ENCODE measurements at regions not wholly inside any gene's neighbourhood (a gene's known extent, or its start where the extent isn't known, plus 50 kb on each side); places are given as distances from the start of the nearest gene placed in this dataset.

DNA sequence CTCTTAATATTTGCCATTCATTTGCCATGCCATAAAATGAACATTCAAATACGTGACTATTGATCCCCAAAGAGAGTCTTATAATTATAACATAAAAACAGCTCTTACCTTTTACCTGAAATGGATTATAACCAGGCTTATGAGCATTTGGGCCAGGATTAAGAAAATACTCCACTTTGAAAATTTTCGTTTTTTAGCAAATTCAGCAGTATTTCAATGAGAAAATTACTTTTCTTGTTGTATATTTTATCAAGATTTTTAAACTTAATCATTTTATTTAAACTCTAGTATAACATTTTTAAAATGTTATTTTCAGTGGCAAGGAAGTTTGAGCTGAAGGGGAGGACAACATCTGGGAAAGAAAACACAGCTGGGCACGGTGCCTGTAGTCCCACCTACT lies 59.0 kb upstream of the RAPGEF2 start:
- TF ChIP-seq, protein P1, sequence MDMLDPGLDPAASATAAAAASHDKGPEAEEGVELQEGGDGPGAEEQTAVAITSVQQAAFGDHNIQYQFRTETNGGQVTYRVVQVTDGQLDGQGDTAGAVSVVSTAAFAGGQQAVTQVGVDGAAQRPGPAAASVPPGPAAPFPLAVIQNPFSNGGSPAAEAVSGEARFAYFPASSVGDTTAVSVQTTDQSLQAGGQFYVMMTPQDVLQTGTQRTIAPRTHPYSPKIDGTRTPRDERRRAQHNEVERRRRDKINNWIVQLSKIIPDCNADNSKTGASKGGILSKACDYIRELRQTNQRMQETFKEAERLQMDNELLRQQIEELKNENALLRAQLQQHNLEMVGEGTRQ (IDR thresholded peaks at IDR 0.05; ENCODE audit: borderline replicate concordance, low read depth, low read length): no peak
- TF ChIP-seq USF1 (IDR thresholded peaks at IDR 0.05; ENCODE audit: borderline replicate concordance, low read depth): no peak
- no peak for TF ChIP-seq EP300 (IDR thresholded peaks at IDR 0.05; ENCODE audit: borderline replicate concordance in 1 of 2, low read depth in 1 of 2, low read length in 1 of 2)
- TF ChIP-seq, protein P2, sequence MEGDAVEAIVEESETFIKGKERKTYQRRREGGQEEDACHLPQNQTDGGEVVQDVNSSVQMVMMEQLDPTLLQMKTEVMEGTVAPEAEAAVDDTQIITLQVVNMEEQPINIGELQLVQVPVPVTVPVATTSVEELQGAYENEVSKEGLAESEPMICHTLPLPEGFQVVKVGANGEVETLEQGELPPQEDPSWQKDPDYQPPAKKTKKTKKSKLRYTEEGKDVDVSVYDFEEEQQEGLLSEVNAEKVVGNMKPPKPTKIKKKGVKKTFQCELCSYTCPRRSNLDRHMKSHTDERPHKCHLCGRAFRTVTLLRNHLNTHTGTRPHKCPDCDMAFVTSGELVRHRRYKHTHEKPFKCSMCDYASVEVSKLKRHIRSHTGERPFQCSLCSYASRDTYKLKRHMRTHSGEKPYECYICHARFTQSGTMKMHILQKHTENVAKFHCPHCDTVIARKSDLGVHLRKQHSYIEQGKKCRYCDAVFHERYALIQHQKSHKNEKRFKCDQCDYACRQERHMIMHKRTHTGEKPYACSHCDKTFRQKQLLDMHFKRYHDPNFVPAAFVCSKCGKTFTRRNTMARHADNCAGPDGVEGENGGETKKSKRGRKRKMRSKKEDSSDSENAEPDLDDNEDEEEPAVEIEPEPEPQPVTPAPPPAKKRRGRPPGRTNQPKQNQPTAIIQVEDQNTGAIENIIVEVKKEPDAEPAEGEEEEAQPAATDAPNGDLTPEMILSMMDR (IDR thresholded peaks at IDR 0.05): no peak

All from SK-N-SH (cell line).